ENCODE measurements at regions not wholly inside any gene's neighbourhood (a gene's known extent, or its start where the extent isn't known, plus 50 kb on each side); places are given as distances from the start of the nearest gene placed in this dataset.

DNA sequence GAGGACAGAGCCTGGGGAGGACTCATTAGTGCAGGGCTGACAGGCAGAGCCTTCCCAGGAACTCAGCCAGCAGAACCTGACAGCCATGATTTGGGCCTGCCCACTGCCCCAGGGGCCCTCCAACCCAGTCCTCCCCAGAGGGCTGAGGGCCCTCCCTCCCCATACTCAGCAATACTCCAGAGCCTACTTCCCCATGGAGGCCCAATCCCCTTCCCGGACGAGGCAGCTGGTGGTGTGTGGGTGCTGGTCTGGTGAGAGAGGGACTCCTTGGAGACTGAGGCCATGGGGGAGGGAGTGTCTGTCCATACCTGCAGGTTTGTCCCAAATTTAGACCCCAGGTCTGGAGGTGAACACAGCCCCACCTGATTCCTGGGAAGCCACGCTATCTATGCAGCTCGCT, 120.9 kb upstream of the MLN start (continued):
- TF ChIP-seq, protein P1, sequence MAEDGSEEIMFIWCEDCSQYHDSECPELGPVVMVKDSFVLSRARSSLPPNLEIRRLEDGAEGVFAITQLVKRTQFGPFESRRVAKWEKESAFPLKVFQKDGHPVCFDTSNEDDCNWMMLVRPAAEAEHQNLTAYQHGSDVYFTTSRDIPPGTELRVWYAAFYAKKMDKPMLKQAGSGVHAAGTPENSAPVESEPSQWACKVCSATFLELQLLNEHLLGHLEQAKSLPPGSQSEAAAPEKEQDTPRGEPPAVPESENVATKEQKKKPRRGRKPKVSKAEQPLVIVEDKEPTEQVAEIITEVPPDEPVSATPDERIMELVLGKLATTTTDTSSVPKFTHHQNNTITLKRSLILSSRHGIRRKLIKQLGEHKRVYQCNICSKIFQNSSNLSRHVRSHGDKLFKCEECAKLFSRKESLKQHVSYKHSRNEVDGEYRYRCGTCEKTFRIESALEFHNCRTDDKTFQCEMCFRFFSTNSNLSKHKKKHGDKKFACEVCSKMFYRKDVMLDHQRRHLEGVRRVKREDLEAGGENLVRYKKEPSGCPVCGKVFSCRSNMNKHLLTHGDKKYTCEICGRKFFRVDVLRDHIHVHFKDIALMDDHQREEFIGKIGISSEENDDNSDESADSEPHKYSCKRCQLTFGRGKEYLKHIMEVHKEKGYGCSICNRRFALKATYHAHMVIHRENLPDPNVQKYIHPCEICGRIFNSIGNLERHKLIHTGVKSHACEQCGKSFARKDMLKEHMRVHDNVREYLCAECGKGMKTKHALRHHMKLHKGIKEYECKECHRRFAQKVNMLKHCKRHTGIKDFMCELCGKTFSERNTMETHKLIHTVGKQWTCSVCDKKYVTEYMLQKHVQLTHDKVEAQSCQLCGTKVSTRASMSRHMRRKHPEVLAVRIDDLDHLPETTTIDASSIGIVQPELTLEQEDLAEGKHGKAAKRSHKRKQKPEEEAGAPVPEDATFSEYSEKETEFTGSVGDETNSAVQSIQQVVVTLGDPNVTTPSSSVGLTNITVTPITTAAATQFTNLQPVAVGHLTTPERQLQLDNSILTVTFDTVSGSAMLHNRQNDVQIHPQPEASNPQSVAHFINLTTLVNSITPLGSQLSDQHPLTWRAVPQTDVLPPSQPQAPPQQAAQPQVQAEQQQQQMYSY (CRISPR knock-in tag; IDR thresholded peaks at IDR 0.05) = no peak
- no peak for TF ChIP-seq TEAD4 (CRISPR knock-in tag; IDR thresholded peaks at IDR 0.05)
- no peak for TF ChIP-seq TCF7 (CRISPR knock-in tag; IDR thresholded peaks at IDR 0.05; ENCODE audit: low read depth)
- no peak for TF ChIP-seq ZNF263 (CRISPR knock-in tag; IDR thresholded peaks at IDR 0.05; ENCODE audit: low read depth)
- TF ChIP-seq, protein P2, sequence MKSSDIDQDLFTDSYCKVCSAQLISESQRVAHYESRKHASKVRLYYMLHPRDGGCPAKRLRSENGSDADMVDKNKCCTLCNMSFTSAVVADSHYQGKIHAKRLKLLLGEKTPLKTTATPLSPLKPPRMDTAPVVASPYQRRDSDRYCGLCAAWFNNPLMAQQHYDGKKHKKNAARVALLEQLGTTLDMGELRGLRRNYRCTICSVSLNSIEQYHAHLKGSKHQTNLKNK (CRISPR knock-in tag; IDR thresholded peaks at IDR 0.05) = no peak

DNA sequence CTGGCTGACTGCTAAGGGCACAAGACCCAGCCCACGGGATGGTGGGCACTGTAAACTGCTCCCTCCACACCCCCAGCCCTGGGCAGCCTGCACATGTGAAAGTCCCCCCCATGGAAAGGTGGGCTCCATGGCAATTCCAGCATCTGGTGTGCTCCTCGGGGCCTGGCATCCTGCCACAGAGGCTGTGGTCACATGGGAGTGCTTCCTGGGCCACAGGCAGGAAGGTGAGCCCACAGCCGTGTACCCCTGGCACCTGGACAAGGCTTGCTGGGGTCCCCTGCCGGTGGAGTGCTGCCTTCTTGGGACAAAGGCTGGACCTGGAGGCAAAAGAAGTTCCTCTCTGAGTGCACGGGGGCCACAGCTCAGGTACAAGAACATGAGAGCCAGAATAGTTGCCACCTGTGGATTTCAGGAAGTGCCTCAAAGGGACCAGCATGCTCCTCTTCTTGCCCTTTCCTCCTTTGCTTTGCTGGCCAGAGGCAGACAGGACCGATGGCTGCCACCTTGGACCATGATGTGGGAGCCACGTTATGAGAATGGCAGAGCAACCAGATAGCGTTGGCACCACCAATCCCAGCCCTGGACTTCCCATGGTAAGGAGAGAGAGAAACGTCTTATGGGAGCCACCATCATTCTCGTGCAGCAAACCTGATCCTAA, 120.2 kb upstream of the MLN start:
- H3K27ac Mint-ChIP-seq = no peak overlapping the region; the same call in 1 of the 2 replicates
- DNase-seq (ENCODE audit: low spot score) (no peak), ATAC-seq (no peak)
- H3K36me3 Mint-ChIP-seq = peaks cover 4% of the 10 kb centered on the region
- H3K4me3 Mint-ChIP-seq = no peak overlapping the region
- peaks cover 11% of the 10 kb centered on the region for H3K9me3 Mint-ChIP-seq
- CTCF ChIA-PET = no interaction called here
- peaks cover 15% of the 10 kb centered on the region for H3K4me1 Mint-ChIP-seq
- POLR2A ChIA-PET = no interaction called here
- TF ChIP-seq, protein P1 (CRISPR knock-in tag; IDR thresholded peaks at IDR 0.05) = no peak
- TF ChIP-seq JAZF1 (CRISPR knock-in tag; IDR thresholded peaks at IDR 0.05) (no peak), GRHL2 (CRISPR knock-in tag; IDR thresholded peaks at IDR 0.05; ENCODE audit: insufficient replicate concordance, severe bottlenecking) (no peak), IRF2 (CRISPR knock-in tag; IDR thresholded peaks at IDR 0.05; ENCODE audit: borderline replicate concordance, low read depth) (no peak)
- TF ChIP-seq, protein P3, sequence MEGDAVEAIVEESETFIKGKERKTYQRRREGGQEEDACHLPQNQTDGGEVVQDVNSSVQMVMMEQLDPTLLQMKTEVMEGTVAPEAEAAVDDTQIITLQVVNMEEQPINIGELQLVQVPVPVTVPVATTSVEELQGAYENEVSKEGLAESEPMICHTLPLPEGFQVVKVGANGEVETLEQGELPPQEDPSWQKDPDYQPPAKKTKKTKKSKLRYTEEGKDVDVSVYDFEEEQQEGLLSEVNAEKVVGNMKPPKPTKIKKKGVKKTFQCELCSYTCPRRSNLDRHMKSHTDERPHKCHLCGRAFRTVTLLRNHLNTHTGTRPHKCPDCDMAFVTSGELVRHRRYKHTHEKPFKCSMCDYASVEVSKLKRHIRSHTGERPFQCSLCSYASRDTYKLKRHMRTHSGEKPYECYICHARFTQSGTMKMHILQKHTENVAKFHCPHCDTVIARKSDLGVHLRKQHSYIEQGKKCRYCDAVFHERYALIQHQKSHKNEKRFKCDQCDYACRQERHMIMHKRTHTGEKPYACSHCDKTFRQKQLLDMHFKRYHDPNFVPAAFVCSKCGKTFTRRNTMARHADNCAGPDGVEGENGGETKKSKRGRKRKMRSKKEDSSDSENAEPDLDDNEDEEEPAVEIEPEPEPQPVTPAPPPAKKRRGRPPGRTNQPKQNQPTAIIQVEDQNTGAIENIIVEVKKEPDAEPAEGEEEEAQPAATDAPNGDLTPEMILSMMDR (IDR thresholded peaks at IDR 0.05) = no peak
- TF ChIP-seq, protein P4, sequence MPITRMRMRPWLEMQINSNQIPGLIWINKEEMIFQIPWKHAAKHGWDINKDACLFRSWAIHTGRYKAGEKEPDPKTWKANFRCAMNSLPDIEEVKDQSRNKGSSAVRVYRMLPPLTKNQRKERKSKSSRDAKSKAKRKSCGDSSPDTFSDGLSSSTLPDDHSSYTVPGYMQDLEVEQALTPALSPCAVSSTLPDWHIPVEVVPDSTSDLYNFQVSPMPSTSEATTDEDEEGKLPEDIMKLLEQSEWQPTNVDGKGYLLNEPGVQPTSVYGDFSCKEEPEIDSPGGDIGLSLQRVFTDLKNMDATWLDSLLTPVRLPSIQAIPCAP (CRISPR knock-in tag; IDR thresholded peaks at IDR 0.05) = no peak
- H3K27me3 Mint-ChIP-seq (ENCODE audit: low read depth) = peaks cover 8% of the 10 kb centered on the region; the same call in 1 of the 2 replicates

DNA sequence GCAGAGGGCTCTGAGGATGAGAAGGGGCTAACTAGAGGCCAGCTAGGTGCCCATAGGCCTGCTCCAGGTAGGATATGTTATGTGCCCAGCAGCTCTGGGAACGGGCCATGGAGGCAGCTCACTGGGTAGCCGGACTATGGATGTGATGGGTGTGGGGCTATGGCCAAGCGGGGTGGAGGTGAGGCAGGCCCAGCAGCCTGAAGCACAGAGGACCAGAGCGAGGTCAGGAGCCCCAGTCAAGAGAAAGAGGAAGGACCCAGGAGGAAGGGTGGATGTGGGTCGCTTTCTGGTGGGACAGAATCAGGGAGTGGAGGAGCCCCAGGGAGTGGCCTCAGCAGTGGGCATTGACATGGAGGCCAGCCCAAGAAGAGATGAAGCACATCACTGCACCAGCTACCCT, 117.9 kb upstream of the MLN start:
- H3K9me3 Mint-ChIP-seq = peaks cover 9% of the 10 kb centered on the region
- H3K27me3 Mint-ChIP-seq (ENCODE audit: low read depth) = peaks cover 8% of the 10 kb centered on the region; the same call in 1 of the 2 replicates
- no peak overlapping the region for H3K4me3 Mint-ChIP-seq
- H3K27ac Mint-ChIP-seq = no peak overlapping the region
- ChIA-PET CTCF (interaction anchor here (1.8 kb wide), 1 partner anchor 38 kb away, joined by 6 read pairs; no protein-coding TSS in a partner anchor), POLR2A (no interaction called here)
- TF ChIP-seq, protein P1 (CRISPR knock-in tag; IDR thresholded peaks at IDR 0.05) = no peak
- DNase-seq (ENCODE audit: low spot score) (no peak), ATAC-seq (no peak)
- peaks cover 6% of the 10 kb centered on the region for H3K4me1 Mint-ChIP-seq
- H3K36me3 Mint-ChIP-seq = peaks cover 9% of the 10 kb centered on the region
